ENCODE measurements at regions not wholly inside any gene's neighbourhood (a gene's known extent, or its start where the extent isn't known, plus 50 kb on each side); places are given as distances from the start of the nearest gene placed in this dataset.

DNA sequence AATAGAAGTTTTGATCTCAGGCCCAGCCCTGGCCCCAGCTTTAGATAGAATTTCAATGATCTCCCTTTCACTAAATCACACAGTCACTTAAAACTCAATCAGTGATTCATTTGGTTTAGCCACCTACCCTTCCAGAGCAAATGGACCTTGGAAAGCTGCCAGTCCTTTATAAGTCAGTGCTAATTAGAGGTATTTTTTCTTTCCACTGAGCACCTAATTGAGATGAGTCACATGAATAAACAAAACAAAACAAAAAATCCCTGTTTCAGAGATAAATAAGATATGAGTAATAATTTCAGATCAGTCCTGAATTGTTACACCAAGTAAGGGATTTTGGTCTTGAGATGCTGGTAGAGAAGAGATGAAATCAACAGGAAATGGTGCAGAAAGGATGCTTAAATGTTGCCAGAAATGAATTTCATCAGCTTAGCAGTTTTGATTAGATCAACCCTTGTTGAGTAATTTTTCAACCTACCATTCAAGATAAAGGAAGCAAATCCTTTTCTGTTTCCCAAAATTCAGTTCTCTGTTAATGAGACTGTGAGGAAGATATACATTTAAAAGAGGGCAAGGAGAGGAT lies 352.0 kb upstream of the COL8A1 start:
- TF ChIP-seq EZH2phosphoT487 (IDR thresholded peaks at IDR 0.05; ENCODE audit: low read length) (no peak), EZH2 (optimal IDR thresholded peaks at IDR 0.05; ENCODE audit: low read depth, low read length) (no peak)
- TF ChIP-seq, protein P1, sequence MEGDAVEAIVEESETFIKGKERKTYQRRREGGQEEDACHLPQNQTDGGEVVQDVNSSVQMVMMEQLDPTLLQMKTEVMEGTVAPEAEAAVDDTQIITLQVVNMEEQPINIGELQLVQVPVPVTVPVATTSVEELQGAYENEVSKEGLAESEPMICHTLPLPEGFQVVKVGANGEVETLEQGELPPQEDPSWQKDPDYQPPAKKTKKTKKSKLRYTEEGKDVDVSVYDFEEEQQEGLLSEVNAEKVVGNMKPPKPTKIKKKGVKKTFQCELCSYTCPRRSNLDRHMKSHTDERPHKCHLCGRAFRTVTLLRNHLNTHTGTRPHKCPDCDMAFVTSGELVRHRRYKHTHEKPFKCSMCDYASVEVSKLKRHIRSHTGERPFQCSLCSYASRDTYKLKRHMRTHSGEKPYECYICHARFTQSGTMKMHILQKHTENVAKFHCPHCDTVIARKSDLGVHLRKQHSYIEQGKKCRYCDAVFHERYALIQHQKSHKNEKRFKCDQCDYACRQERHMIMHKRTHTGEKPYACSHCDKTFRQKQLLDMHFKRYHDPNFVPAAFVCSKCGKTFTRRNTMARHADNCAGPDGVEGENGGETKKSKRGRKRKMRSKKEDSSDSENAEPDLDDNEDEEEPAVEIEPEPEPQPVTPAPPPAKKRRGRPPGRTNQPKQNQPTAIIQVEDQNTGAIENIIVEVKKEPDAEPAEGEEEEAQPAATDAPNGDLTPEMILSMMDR (IDR thresholded peaks at IDR 0.05; ENCODE audit: low read length) = no peak
- Histone ChIP-seq H3K27ac (ENCODE audit: low read length) (no peak overlapping the region), H4K20me1 (ENCODE audit: insufficient read depth, low read length) (no peaks in the 10 kb centered on the region), H3K27me3 (replicated peaks; ENCODE audit: insufficient read depth, low read length) (no peaks in the 10 kb centered on the region), H3F3A (ENCODE audit: insufficient read depth, low read length) (no peaks in the 10 kb centered on the region), H3K79me2 (ENCODE audit: low read length) (no peaks in the 10 kb centered on the region), H3K4me3 (ENCODE audit: low read length) (no peak overlapping the region), H3K36me3 (replicated peaks; ENCODE audit: insufficient read depth, low read length) (no peaks in the 10 kb centered on the region), H3K4me1 (ENCODE audit: low read length) (no peaks in the 10 kb centered on the region), H3K9ac (ENCODE audit: low read length) (no peak overlapping the region), H3K9me2 (replicated peaks; ENCODE audit: insufficient read depth, low read length) (no peaks in the 10 kb centered on the region), H2AFZ (ENCODE audit: low read length) (no peak overlapping the region), H3K4me2 (ENCODE audit: low read depth, low read length) (no peak overlapping the region), H3K9me3 (replicated peaks; ENCODE audit: insufficient read depth, low read length) (no peaks in the 10 kb centered on the region)
- DNase-seq = no peak

DNA sequence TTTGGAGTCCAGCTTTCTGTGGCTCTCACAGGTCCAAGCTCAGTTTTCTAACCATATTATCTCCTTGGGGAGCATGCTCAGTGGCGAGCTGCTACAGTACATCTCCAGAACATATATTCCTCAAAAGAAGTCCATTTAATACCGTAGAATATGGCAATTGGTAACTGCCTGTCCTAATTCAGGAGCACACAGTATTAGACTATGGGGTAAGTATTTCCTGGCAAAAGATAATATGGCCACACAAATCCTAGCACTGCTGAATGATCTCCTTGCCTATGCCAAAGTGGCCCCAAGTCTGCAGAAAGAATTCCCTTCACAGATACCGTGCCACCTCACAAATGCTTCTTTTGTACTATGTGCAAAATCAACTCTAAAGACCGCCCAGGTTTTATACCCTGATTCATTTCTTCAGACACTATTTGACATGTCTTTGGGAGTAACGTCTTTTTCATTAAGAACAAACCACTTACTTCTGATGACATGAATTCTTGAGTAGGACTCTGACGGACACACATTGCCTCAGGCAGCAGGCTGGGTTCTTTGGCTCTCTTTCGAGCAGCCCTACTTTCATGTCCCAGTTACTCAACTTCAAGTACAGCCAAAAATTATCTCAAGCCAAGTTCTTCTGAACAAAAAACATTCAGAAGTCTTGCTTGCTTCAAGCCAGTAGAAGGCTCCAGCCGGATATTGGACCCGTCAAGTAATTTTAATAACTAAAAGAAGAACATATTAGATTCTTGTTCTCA lies 368.3 kb upstream of the DCBLD2 start:
- Histone ChIP-seq H3K9me3 (replicated peaks; ENCODE audit: insufficient read depth, low read length) (no peaks in the 10 kb centered on the region; the same call in 1 of the 2 replicates), H3K4me3 (ENCODE audit: low read length) (no peak overlapping the region), H3K79me2 (ENCODE audit: low read length) (no peaks in the 10 kb centered on the region), H3K4me2 (ENCODE audit: low read depth, low read length) (no peak overlapping the region), H3K9me2 (replicated peaks; ENCODE audit: insufficient read depth, low read length) (no peaks in the 10 kb centered on the region), H3K27me3 (replicated peaks; ENCODE audit: insufficient read depth, low read length) (no peaks in the 10 kb centered on the region), H3K27ac (ENCODE audit: low read length) (no peak overlapping the region), H4K20me1 (ENCODE audit: insufficient read depth, low read length) (no peaks in the 10 kb centered on the region), H2AFZ (ENCODE audit: low read length) (no peak overlapping the region), H3F3A (ENCODE audit: insufficient read depth, low read length) (no peaks in the 10 kb centered on the region), H3K36me3 (replicated peaks; ENCODE audit: insufficient read depth, low read length) (no peaks in the 10 kb centered on the region), H3K9ac (ENCODE audit: low read length) (no peak overlapping the region), H3K4me1 (ENCODE audit: low read length) (no peaks in the 10 kb centered on the region)
- no peak for TF ChIP-seq EZH2phosphoT487 (IDR thresholded peaks at IDR 0.05; ENCODE audit: low read length)
- TF ChIP-seq, protein P1 (IDR thresholded peaks at IDR 0.05; ENCODE audit: low read length) = no peak
- no peak for TF ChIP-seq EZH2 (optimal IDR thresholded peaks at IDR 0.05; ENCODE audit: low read depth, low read length)
- DNase-seq = no peak

DNA sequence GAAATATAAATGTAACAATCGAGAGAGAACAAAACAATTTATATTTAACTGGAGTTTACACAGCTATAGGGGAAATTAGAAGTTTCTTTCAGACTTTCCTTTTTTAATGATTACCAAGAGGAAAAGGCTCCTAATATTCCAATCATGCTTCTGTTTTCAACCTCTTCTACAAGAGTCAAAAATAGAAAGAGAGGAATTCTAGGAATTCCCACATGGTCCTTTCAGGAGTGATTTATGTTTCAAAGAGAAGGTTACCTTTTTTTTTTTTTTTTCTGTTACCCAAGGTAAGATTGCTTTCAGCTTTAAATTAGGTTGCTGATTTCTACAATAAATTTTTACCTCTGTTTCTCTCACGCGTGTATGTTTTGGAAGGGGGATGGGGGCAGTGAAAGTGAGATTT lies 355.3 kb upstream of the DCBLD2 start:
- no peaks in the 10 kb centered on the region for H3F3A ChIP-seq (ENCODE audit: insufficient read depth, low read length)
- H3K27ac ChIP-seq (ENCODE audit: low read length) = no peak overlapping the region
- TF ChIP-seq EZH2 (optimal IDR thresholded peaks at IDR 0.05; ENCODE audit: low read depth, low read length) (no peak), EZH2phosphoT487 (IDR thresholded peaks at IDR 0.05; ENCODE audit: low read length) (no peak)
- TF ChIP-seq, protein P1 (IDR thresholded peaks at IDR 0.05; ENCODE audit: low read length) = no peak
- DNase-seq = no peak
- H3K9ac ChIP-seq (ENCODE audit: low read length) = no peak overlapping the region
- no peaks in the 10 kb centered on the region for H3K9me3 ChIP-seq (replicated peaks; ENCODE audit: insufficient read depth, low read length)
- no peaks in the 10 kb centered on the region for H4K20me1 ChIP-seq (ENCODE audit: insufficient read depth, low read length)
- no peaks in the 10 kb centered on the region for H3K9me2 ChIP-seq (replicated peaks; ENCODE audit: insufficient read depth, low read length)
- no peak overlapping the region for H3K4me3 ChIP-seq (ENCODE audit: low read length)
- H3K79me2 ChIP-seq (ENCODE audit: low read length) = no peaks in the 10 kb centered on the region
- H3K36me3 ChIP-seq (replicated peaks; ENCODE audit: insufficient read depth, low read length) = no peaks in the 10 kb centered on the region
- no peaks in the 10 kb centered on the region for H3K27me3 ChIP-seq (replicated peaks; ENCODE audit: insufficient read depth, low read length)
- H3K4me1 ChIP-seq (ENCODE audit: low read length) = no peaks in the 10 kb centered on the region
- no peak overlapping the region for H3K4me2 ChIP-seq (ENCODE audit: low read depth, low read length)
- no peak overlapping the region for H2AFZ ChIP-seq (ENCODE audit: low read length)
